Astrocyte (in vitro differentiated cells and primary cell): ENCODE measurements at regions not wholly inside any gene's neighbourhood (a gene's known extent, or its start where the extent isn't known, plus 50 kb on each side); places are given as distances from the start of the nearest gene placed in this dataset.

Experiments used
- DNase-seq: peaks from one replicate; pipeline ENCODE4 v3.0.0-alpha.2; 2010; ENCODE audit warnings: low read depth
- FAIRE-seq: peaks from 2 replicates; lab custom pipeline; 2011; peaks lifted over from hg19 to GRCh38; lab: Jason Lieb, UNC
- H2AFZ ChIP-seq: 2 replicates; pipeline ENCODE4 v1.6.0; 2012; ENCODE audit warnings: low read depth, low read length, inconsistent platforms
- H3K27ac ChIP-seq: 2 replicates; pipeline ENCODE4 v1.5.1; 2011; ENCODE audit warnings: low read depth, low read length, inconsistent platforms
- H3K27me3 ChIP-seq: 2 replicates; pipeline ENCODE4 v1.6.0; 2011; ENCODE audit warnings: low read length, inconsistent platforms; ENCODE audit not compliant: insufficient read depth
- H3K36me3 ChIP-seq: 2 replicates; pipeline ENCODE4 v1.5.1; 2011; ENCODE audit warnings: low read length, inconsistent platforms; ENCODE audit not compliant: insufficient read depth
- H3K4me1 ChIP-seq: 2 replicates; pipeline ENCODE4 v1.5.1; 2011; ENCODE audit warnings: low read length, inconsistent platforms; ENCODE audit not compliant: insufficient read depth
- H3K4me2 ChIP-seq: 2 replicates; pipeline ENCODE4 v1.6.0; 2012; ENCODE audit warnings: low read length, inconsistent platforms
- H3K4me3 ChIP-seq: 2 replicates; pipeline ENCODE4 v1.5.1; 2011; ENCODE audit warnings: low read depth, mild to moderate bottlenecking, low read length, inconsistent platforms; ENCODE audit not compliant: insufficient read depth
- H3K79me2 ChIP-seq: 2 replicates; pipeline ENCODE4 v1.6.0; 2012; ENCODE audit warnings: mild to moderate bottlenecking, low read length, inconsistent platforms; ENCODE audit not compliant: insufficient read depth
- H3K9ac ChIP-seq: 2 replicates; pipeline ENCODE4 v1.6.0; 2012; ENCODE audit warnings: mild to moderate bottlenecking, low read length, inconsistent platforms
- H3K9me3 ChIP-seq: 2 replicates; pipeline ENCODE4 v1.5.1; 2012; ENCODE audit warnings: low read depth, mild to moderate bottlenecking, low read length, inconsistent platforms; ENCODE audit not compliant: insufficient read depth
- H4K20me1 ChIP-seq: 2 replicates; pipeline ENCODE4 v1.6.0; 2012; ENCODE audit warnings: low read length, inconsistent platforms; ENCODE audit not compliant: insufficient read depth
- H3K27ac Mint-ChIP-seq: one replicate; pipeline ENCODE4 v1.8.0; 2021; ENCODE audit warnings: mild to moderate bottlenecking, mixed read lengths; ENCODE audit not compliant: unreplicated experiment
- H3K27me3 Mint-ChIP-seq: one replicate; pipeline ENCODE4 v1.8.0; 2021; ENCODE audit warnings: low read depth, mixed read lengths; ENCODE audit not compliant: unreplicated experiment
- H3K36me3 Mint-ChIP-seq: one replicate; pipeline ENCODE4 v1.8.0; 2021; ENCODE audit warnings: low read depth, mixed read lengths; ENCODE audit not compliant: unreplicated experiment
- H3K4me1 Mint-ChIP-seq: one replicate; pipeline ENCODE4 v1.8.0; 2021; ENCODE audit warnings: low read depth, mixed read lengths; ENCODE audit not compliant: unreplicated experiment
- H3K4me3 Mint-ChIP-seq: one replicate; pipeline ENCODE4 v1.8.0; 2021; ENCODE audit warnings: mild to moderate bottlenecking, moderate library complexity, mixed read lengths; ENCODE audit not compliant: unreplicated experiment
- H3K9me3 Mint-ChIP-seq: one replicate; pipeline ENCODE4 v1.8.0; 2021; ENCODE audit warnings: mild to moderate bottlenecking, mixed read lengths; ENCODE audit not compliant: unreplicated experiment
- CTCF ChIP-seq: IDR thresholded peaks from 2 replicates; pipeline ENCODE4 v1.5.1; 2011; ENCODE audit warnings: low read depth, mild to moderate bottlenecking, inconsistent platforms, low read length, moderate library complexity; ENCODE audit not compliant: insufficient read depth
- EZH2 ChIP-seq: IDR thresholded peaks from 2 replicates; pipeline ENCODE4 v1.6.1; 2012; ENCODE audit warnings: mild to moderate bottlenecking, low read length, inconsistent platforms; ENCODE audit not compliant: insufficient read depth

- TF ChIP-seq EZH2, result no peak
- no peak for TF ChIP-seq CTCF
- no peak overlapping the region for H3K9ac ChIP-seq
- no peaks in the 10 kb centered on the region for H3K4me1 ChIP-seq
- Mint-ChIP-seq H3K4me3 (no peak overlapping the region), H3K27ac (no peak overlapping the region), H3K27me3 (peaks cover 9% of the 10 kb centered on the region), H3K4me1 (peaks cover 7% of the 10 kb centered on the region), H3K36me3 (no peaks in the 10 kb centered on the region), H3K9me3 (peaks cover 7% of the 10 kb centered on the region)
- H3K4me2 ChIP-seq, result no peak overlapping the region
- no peaks in the 10 kb centered on the region for H3K36me3 ChIP-seq
- no peak for DNase-seq
- H2AFZ ChIP-seq, result no peak overlapping the region
- no peaks in the 10 kb centered on the region for H3K9me3 ChIP-seq
- no peaks in the 10 kb centered on the region for H3K79me2 ChIP-seq
- H3K27me3 ChIP-seq, result no peaks in the 10 kb centered on the region
- no peak for FAIRE-seq
- H3K4me3 ChIP-seq, result no peak overlapping the region
- H4K20me1 ChIP-seq, result no peaks in the 10 kb centered on the region
- H3K27ac ChIP-seq, result no peak overlapping the region
Measured at GRCh38 chr1:34682452-34683223, 72.2 kb upstream of the GJB5 start.

- H4K20me1 ChIP-seq, result no peaks in the 10 kb centered on the region
- H3K9ac ChIP-seq, result no peak overlapping the region
- H3K9me3 ChIP-seq, result no peaks in the 10 kb centered on the region
- FAIRE-seq, result no peak
- H2AFZ ChIP-seq, result no peak overlapping the region
- H3K27me3 ChIP-seq, result no peaks in the 10 kb centered on the region
- H3K4me1 ChIP-seq, result no peaks in the 10 kb centered on the region
- DNase-seq, result no peak
- H3K4me3 ChIP-seq, result no peak overlapping the region
- Mint-ChIP-seq H3K4me3 (no peak overlapping the region), H3K27ac (no peak overlapping the region), H3K9me3 (peaks cover 10% of the 10 kb centered on the region), H3K4me1 (peaks cover 7% of the 10 kb centered on the region), H3K36me3 (no peaks in the 10 kb centered on the region), H3K27me3 (peaks cover 18% of the 10 kb centered on the region)
- no peaks in the 10 kb centered on the region for H3K79me2 ChIP-seq
- TF ChIP-seq CTCF, result no peak
- TF ChIP-seq EZH2, result no peak
- no peaks in the 10 kb centered on the region for H3K36me3 ChIP-seq
- no peak overlapping the region for H3K4me2 ChIP-seq
- no peak overlapping the region for H3K27ac ChIP-seq
Measured at GRCh38 chr1:34683616-34684015, 71.2 kb upstream of the GJB5 start.

- Mint-ChIP-seq H3K9me3 (peaks cover 7% of the 10 kb centered on the region), H3K27ac (no peak overlapping the region), H3K36me3 (no peaks in the 10 kb centered on the region), H3K27me3 (peaks cover 18% of the 10 kb centered on the region), H3K4me3 (peak overlapping the region; percentile 25), H3K4me1 (peaks cover 7% of the 10 kb centered on the region)
- Histone ChIP-seq H3K27ac (no peak overlapping the region), H4K20me1 (no peaks in the 10 kb centered on the region), H3K9me3 (no peaks in the 10 kb centered on the region), H3K4me2 (no peak overlapping the region), H3K36me3 (no peaks in the 10 kb centered on the region), H3K27me3 (peaks cover 3% of the 10 kb centered on the region), H3K79me2 (no peaks in the 10 kb centered on the region), H3K4me1 (no peaks in the 10 kb centered on the region), H3K9ac (no peak overlapping the region), H2AFZ (no peak overlapping the region), H3K4me3 (no peak overlapping the region)
- FAIRE-seq (no peak), DNase-seq (no peak)
- TF ChIP-seq EZH2, result no peak
- no peak for TF ChIP-seq CTCF
Measured at GRCh38 chr1:34684266-34684665, 70.6 kb upstream of the GJB5 start.
